ENCODE measurements at regions not wholly inside any gene's neighbourhood (a gene's known extent, or its start where the extent isn't known, plus 50 kb on each side); places are given as distances from the start of the nearest gene placed in this dataset.

DNA sequence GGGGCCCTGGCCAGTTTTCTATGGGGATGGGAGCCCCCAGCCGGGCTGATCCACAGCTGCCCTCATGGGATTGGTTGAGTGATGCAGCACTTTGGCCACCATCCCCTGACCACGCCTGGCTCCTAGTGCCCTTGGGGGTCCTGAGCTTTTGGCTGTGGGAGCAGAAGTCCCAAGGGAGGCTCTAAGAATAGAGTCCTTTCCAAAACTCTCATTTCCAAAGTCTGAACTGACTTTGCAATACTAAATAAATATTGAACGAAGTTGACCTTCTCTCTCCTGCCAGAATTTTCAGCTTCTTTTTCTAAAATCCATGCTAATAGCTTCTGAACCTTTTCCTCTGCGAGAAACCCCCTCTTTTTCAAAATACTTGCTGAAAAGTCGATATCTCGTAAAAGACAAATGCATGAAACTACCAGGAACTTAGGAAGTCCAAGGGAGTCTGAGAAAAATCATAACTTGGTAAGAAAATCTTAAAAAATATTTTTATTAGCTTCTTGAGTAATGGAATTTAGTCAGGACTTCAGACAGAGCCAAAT lies 62.7 kb upstream of the IGFBP3 start:
- DNase-seq (ENCODE audit: low read depth): no peak

DNA sequence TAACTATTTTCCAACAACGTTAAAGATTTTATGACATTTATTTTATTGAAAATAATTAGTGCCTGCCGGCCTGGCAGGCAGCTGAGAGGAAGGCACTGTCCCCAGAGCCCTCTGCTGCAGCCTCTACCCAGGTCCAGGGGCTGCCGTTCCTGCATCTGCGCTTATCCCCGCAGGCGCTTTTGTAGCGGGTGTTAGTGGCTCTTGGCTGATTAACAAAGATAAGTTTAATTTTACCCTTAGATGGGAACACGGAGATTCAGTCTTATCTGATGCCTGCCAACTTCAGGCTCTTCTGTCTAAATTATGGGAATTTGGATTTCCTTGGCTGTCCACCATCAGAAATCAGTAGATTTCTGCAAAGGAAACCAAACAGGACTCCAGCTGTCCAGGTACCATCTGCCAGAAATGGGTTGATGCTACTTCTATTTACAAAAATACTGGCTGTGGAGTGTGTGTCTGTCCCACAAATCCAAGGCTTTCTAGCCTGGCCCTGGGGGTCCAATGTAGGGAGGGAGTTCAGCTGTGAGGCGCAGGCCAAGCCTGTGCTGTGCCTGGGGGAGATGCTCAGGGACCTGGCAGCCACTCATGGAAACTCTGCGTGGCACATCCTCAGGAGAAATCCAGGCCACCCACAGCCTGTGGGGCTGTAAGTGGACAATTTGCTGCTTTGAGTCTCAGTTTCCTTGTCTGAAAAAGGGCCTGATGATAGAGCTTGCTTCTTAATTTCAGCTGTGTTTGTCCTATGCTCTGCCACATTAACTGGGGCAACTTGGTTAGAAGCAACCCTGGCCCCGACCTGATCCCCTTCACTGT lies 62.0 kb upstream of the IGFBP3 start:
- no peak for DNase-seq (ENCODE audit: low read depth)

DNA sequence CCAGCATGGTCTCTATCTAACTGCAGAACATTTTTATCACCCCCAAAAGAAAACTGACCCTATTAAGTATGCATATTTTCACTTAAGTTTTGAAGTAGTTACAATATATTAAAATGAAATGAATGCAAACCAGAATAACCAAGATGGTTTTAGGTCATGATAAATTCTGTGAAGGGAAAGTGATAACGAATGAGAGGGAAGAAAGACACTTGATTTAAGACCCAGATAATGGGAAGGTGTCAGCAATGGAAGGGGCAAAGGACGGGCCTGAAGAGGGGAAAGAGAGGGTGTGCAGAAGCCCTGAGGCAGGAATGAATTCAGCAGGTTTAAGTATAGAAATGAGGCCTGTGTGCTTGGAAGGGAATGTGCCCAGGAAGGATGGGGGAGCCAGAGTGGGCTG lies 61.1 kb upstream of the IGFBP3 start:
- no peak for DNase-seq (ENCODE audit: low read depth)

DNA sequence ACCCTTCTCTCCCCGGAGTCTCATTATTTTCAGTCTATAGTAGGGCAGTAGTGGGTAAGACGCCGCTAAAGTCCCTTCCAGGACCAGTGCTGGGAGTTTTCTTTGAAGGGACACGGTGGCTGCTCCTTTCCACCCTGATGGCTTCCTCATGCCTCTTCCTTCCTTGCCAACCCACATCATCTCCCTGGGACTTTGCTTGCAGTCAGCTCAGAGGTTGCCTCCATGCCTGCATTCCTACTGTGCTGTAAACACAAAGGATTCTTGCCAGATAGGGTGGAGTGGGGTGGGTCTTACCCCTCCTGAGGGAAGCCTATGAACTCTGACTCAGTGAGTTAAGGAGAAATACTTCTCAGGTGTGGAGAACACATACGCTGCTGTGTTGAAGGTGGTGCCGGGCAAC lies 59.9 kb upstream of the IGFBP3 start:
- no peak for DNase-seq (ENCODE audit: low read depth)

DNA sequence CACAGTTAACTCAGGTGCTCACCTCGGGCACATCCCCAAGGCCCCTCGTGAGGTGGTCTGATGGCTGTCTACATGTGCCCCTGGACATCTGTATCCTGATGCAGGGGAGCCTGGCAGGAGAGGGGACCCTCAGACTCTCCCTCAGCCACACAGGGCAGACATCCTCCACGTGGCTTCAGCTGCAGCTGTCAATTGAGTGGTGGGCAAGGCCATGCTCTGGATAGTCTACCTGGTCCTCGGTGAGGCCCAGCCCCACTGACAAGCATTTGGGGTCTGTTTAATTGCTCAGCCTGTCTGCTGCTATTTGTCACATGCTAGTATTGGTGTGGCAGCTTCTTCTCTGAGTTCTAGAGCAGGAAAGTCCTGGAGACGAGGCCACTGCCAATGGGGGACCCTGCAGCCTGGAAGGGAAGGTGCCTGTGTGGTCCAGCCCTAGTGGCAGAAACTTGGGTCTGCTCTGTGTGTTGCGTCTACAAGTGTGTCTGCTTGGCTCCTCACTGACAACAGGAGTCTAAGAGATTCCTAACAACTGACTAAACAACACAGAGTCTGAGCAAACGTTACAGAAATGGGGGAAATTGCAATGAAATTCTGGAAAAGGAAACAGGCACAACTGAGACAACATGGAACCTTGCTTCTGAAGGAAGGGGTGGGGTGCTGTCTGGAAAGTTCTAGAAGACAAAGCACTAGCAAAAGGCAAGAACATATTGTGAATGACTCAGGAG lies 59.3 kb upstream of the IGFBP3 start:
- no peak for DNase-seq (ENCODE audit: low read depth)

DNA sequence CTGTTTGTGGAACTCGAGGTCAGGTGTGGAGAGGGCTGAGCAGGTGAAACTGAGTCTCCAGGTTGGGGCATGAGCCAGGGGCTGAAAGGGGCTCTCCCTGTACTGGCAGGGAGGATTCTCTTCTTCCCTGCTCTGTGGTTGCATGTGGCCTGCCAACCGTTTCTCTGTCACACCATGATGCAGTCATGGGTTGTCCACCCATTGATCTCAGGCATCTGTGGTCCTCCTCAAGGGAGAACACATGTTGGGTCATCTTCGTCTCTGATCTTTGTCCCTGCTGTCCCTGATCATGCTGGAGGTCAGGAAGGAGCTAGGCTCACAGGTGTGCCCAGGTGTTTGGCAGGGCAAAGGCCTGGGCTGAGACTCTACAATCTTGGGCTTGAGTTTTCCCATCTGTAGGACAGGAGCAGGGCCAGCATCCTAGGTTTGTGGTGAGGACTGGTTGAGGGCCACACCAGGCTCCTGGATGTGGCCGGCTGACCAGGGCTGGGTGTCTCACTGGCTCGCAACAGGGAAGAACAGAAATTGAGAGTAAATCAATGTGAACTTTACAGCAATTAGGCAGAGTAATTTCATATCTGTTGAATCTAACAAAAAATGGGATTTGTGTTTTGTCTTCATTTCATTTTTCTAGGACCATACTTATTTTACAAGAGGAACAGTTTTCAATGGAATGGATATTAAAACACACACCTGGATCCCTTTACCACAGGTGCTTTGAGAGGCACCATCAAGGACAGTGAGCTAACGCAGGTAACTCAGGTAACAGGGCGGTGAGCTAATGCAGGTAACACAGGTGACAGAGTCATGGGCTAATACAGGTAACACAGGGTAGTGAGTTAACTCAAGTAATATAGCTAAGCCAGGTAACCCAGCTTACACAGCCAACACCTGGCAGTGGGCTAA lies 58.5 kb upstream of the IGFBP3 start:
- no peak for DNase-seq (ENCODE audit: low read depth)

DNA sequence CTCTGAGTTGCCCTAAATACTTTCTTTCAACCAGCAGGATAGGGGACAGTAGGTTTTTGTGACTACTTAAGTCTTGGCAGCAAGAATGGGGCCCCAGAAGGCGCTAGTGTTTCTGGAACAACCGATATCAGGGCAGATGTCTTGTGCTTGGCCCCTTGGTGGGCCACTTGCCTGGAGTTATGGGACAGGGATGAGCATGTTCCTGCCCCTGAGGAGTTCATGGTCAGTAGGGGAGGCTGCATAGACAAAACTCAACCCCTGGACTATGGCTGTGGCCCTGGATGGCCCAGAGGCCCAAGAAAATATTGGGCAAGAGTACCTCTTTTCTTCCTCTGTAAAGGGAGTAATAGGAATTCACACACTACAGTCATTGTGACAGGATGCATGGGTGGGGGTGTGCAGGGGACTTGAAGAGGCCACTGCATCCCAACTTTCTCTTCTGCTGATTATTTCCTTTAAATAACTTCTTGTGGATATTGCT lies 57.7 kb upstream of the IGFBP3 start:
- no peak for DNase-seq (ENCODE audit: low read depth)

DNA sequence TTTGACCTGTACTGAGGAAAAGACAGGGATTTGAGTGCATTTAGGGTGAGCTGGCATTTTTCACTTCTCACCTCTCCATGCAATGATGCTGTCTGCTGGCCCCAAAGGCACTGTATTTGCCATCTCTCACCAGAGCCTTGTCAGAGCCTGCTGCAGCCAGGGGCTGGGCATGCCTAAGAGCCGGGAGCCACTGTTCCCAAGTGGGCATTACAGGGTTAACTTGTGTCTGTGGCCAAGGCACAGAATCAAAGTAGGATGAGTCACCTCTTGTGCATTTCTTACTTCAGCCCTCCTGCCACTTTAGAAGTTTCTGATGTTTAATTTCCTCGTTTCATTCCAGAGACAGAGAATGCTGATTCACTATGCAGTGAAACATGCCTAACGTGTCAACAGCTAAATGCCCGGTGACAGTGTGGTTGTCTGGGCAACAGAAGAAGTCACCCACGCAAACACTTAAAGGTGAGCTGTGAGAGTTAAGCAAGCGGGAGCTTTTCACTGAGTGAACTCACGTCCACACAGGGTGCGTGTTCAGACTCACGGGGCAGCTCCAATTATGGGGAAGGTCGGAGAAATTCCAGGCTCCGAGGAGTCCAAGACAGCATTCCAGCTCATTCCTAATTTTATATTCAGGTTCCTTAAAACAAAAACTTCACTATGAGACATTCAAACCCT lies 57.1 kb upstream of the IGFBP3 start:
- peak; percentile 90 for DNase-seq (ENCODE audit: low read depth)

DNA sequence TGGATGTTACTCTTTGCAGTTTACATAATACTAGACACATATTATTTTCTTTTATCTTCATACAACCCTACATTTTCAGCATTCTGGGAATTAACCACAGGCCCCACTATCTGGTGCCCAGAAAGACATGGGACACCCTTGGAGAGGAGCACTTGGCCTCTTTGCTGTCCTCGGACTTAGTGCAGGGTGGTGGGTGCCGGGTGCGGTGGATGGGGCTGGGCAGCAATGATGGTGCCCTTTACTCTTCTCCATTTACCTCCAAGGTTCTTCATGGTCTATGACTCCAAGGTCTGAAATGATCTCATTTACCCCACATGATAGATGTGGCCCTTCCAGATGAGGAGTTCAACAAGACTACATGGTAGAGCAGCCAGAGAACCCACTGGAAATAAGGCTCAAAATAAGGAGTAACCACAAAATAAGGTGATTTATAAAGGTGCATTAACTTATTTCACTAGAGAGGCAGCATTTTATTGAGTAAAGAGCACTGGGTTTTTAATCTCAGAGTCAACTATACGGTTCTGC lies 56.2 kb upstream of the IGFBP3 start:
- no peak for DNase-seq (ENCODE audit: low read depth)

DNA sequence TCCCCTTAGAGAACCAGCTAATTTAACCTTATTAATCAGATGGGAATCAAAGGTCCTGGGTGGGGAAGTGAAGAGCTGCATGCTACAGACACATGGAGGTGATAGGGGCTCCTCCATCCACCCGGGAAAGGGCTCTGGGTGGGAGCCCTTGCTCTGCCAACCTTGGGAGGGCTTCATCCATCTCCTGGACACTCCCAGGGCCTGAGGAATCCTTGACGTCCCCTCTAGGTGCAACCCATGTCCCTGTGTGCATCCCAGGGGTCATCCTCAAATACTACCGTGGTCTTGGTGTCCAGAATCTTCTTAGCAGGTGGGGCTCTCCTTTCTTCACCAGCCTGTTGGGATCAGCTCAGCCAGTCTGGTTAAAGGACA lies 55.4 kb upstream of the IGFBP3 start:
- no peak for DNase-seq (ENCODE audit: low read depth)

DNA sequence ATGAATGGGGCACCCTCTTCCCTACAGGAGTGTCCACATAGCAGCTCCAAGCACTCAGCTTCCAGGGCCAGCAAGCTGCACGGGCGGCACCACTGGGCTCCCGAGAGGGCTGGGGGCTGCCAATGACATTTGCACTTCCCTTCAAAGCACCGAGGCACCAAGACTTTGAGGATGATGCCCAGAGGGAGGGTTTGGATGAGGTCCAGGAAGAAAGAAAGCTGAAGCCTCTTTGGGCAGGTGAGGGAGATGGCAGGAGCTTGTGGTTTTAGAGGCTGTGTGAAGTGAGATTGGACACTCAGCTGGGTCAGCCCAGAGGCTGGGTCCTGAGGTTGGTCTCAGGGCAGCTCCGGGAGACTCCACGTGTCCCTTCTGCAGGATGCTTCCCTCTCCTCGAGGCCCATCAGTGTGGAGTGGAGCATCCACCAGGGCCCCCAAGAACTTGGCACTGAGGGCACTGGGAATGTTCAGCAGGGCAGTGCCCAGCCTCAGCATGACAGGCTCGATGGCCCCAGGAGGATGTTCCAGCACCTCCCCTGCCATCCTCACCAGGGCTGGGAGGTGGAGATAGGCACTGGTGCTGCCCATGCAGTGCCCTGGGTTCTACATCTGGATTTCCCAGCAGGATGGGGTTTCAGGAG lies 54.9 kb upstream of the IGFBP3 start:
- DNase-seq (ENCODE audit: low read depth): no peak

DNA sequence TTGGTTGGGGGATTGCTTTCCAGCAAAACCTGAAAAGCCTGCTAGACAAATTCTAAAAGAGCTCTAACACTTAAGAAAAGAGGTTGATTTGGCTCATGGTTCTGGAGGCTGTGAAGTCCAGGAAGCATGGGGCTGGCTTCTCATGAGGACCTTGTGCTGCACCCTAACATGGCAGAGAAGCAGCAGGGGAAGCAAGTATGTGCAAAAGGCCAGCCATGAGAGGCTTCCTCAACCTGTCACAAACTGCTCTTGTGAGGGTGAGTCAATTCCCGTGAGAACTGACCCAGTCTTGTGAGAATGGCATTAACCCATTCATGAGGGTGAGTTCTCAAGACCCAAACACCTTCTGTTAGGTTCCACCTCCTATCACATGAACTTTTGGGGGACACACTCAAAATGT lies 54.3 kb upstream of the IGFBP3 start:
- no peak for DNase-seq (ENCODE audit: low read depth)

DNA sequence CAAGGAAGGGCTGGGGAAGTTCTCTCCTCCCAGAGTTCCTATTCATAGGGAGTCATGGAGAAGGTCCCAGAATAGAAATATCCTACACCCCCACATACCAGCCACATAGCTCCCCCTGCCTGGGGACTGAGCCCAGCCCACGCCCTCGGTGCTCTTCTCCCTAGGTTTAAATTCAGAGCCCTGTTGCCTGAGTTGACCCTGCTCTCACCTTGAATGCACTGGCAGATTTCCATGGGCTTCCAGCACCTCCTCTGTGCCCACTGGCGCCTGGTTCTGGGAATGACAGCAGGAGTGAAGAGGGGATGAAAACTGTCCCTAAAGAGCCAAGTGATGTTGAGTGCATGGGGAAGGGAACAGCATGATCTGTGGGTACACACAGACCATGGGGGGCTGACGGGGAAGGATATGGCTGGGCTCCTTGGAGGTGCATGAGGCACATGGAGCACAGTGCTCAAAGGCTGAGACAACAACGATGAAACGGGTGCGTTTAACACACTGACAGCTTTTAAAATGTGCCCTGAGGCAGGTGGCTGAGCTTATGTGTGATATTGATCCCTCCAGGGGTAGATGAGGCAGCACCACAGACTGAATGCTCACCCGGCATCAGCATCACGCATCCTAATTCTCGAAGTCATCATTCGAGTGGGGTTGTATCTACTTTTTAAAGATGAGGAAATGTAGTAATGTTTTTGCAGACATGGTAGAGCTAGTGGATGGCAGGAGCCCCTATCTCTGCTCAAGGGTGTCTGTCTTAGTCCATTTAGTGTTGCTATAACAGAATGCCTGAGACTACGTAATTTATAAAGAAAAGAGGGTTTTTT lies 53.7 kb upstream of the IGFBP3 start:
- DNase-seq (ENCODE audit: low read depth): no peak

DNA sequence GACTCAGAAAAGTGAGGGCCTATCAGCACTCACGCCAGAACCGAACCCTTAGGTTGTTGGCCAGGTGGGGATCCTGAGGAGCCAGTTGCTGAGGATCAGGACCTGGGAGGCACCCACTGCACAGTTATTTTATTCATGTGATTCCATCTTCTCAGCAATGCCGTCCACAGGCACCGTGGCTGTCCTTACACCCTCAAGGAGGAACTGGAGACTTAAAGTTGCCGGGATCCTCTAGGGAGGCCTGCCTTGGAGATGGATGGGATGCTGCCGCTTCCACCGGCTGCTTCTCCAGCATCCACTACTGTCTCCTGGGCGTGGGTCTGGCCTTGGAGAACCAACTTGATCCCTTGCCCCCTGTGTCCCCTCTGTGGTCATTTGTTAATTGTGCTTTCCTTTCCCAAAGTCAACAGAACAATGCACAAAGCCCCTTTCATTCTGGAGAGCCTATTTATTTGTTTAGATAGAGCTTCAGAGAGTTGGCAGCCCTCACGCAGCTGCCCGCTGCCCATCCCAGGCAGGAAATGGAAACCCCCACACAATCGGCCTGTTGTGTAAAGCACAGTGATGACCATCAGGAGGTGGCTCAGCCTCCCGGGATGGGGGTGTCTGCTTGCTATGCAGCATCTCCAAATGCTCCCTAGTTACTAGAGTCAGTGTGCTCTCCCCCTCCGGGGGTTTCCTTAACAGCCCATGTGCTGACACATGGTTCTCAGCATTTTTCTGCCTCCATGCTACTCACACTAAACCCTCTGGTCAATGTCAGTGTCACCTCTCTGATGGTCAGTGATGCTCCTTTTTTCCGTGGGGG lies 52.9 kb upstream of the IGFBP3 start:
- no peak for DNase-seq (ENCODE audit: low read depth)

DNA sequence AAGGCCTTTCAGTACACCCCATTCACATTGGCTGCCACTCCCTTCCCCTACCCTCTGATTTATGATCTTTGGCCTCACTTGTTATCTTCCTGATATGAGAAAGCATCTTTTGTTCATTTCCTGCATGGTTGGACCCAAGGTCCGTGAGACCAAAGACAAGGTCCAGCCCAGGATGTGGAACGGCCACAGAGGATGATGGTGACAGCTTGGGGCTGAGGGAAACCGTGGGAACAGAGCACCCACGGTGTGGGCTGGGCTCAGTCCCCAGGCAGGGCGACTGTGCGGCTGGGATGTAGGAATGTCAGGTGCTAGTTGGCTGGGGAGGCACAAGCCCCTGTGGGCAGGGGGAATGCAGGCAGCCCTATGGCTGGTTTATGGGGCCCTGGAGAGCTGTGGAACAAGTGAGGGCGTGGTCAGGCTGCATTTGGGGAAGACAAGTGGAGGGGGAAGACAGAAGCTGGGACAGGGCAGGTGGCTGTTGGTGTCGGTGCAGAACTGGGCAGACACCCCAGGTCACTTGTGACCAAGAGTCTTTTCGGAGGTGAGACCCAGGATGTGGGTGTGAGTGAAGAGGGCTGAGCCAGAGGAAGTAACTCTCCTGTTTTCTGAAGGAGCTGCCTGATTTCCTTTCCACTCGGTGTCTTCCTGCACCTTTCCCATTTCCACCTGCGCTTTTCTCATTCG lies 51.7 kb upstream of the IGFBP3 start:
- DNase-seq (ENCODE audit: low read depth): no peak

DNA sequence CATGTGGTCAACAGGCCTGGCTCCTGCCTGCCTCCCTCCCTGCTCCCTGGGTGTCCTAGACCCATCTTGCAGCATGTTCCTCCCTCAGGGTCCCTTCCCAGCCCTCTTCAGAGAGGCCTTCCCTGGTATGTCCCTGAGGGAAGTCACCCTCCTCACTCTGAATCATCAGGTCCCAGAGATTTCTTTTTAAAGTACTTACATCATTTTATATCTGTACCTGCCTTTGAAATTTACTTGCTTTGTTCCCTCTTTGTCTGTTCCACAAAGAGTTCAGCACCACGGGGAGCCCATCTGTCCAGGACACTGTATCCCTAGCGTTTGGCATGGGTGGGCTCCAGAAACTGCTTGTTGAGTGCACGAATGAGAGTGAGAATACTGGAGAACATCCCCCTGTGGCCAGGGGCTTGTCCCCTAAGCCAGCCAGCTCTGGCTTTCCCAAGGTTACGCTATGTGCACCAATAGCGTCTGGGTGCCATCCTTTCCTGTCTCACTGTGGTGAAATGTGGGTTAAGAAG lies 50.6 kb upstream of the IGFBP3 start:
- no peak for DNase-seq (ENCODE audit: low read depth)

DNA sequence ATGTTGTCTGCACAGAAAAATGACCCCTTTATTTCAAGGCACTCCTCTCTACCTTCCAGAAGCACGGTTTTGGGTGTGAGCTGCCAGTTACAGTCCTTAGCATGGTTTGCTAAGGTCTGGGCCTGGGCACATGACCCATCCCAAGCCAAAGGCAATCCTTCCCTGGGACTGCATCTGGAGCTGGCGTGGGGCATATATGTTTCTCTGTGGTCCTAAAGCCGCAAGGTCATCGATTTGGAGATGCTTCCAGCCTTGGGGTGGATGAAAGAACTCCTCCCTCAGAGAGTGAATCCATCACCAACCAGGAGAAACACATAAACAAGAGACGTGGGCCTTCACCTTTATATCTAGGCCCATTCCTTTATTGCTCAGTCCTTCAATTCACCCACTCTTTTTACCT lies 50.1 kb upstream of the IGFBP3 start:
- DNase-seq (ENCODE audit: low read depth): no peak
